Aorta (tissue), 5 donors: ENCODE measurements at regions not wholly inside any gene's neighbourhood (a gene's known extent, or its start where the extent isn't known, plus 50 kb on each side); places are given as distances from the start of the nearest gene placed in this dataset.
A peak's percentile ranks its signal among the peaks of the same experiment; 100 is the strongest.

ENCODE experiments used
- ATAC-seq: fragments of 200-7000 bp; cut with Tn5 transposase; one replicate; pipeline ENCODE4 v1.9.1; 2022; ENCODE audit warnings: moderate library complexity; ENCODE audit not compliant: low FRiP score
- DNase-seq, 2 donors: peaks; one replicate each; pipeline ENCODE4 v3.0.0-alpha.2; 2020
- H3K27ac ChIP-seq, 2 donors: one replicate each; pipeline ENCODE4 v1.5.1; 2013; ENCODE audit warnings: low read length in 2 of 2, mild to moderate bottlenecking in 2 of 2, moderate library complexity in 2 of 2, control low read depth in 1 of 2, inconsistent platforms in 1 of 2, low read depth in 1 of 2
- H3K27me3 ChIP-seq, 2 donors: one replicate each; pipeline ENCODE4 v1.6.1; 2013; ENCODE audit warnings: control low read depth in 1 of 2, low read length in 1 of 2, mild to moderate bottlenecking in 1 of 2, moderate library complexity in 1 of 2; ENCODE audit not compliant: insufficient read depth in 2 of 2, control insufficient read depth in 1 of 2
- H3K36me3 ChIP-seq, 2 donors: one replicate each; pipeline ENCODE4 v1.6.1; 2013; ENCODE audit warnings: control low read depth in 1 of 2, low read length in 1 of 2, mild to moderate bottlenecking in 1 of 2; ENCODE audit not compliant: insufficient read depth in 2 of 2, control insufficient read depth in 1 of 2
- H3K4me1 ChIP-seq, 2 donors: one replicate each; pipeline ENCODE4 v1.6.1; 2013; ENCODE audit warnings: low read length in 2 of 2, control low read depth in 1 of 2, mild to moderate bottlenecking in 1 of 2, moderate library complexity in 1 of 2; ENCODE audit not compliant: insufficient read depth in 2 of 2, control insufficient read depth in 1 of 2
- H3K4me3 ChIP-seq, 2 donors: one replicate each; pipeline ENCODE4 v1.5.1; 2013; ENCODE audit warnings: low read length in 2 of 2, control low read depth in 1 of 2, mild to moderate bottlenecking in 1 of 2
- H3K9me3 ChIP-seq: one replicate; pipeline ENCODE4 v1.6.1; 2013; ENCODE audit warnings: mild to moderate bottlenecking, low read length; ENCODE audit not compliant: control insufficient read depth
- WGBS, 2 donors: extraction: QIAGEN DNeasy Blood & Tissue Kit; methylation state at CpG; one replicate each; pipeline ENCODE4 v1.1.7; 2013; 5-methylcytosine and 5-hydroxymethylcytosine counted together
- intact Hi-C, 2 donors: fragments of 100-400 bp; cut with DNase I; formaldehyde crosslinking; loops; one replicate each; pipeline versions ENCODE4 v1.14.2 to v1.15.0; 2022
- donor health status: healthy with polysubstance abuse.
- donor health status: Bipolar disorder and iron deficiency.
- donor health status: DM: no; HTN: no; CAD: no.
- donor health status: DM: no; HTN: no; CAD: no.
- donor health status: DM: yes; HTN: yes; CAD: no.

GRCh38 chr2:236317938-236318396, 53.8 kb upstream of the ASB18 start:
- no peak for DNase-seq
- Histone ChIP-seq H3K9me3 (peaks cover 2% of the 10 kb centered on the region), H3K27me3 (no peaks in the 10 kb centered on the region), H3K27ac (no peak overlapping the region), H3K36me3 (no peaks in the 10 kb centered on the region), H3K4me3 (no peak overlapping the region), H3K4me1 (no peaks in the 10 kb centered on the region)
- intact Hi-C loops, result no loop called here
- no peak for ATAC-seq
- 71 to 72% methylated on average over 15 of the region's 15 CpGs for WGBS, 2 donors

- 92 to 93% methylated on average over 5 of the region's 5 CpGs for WGBS, 2 donors
- H3K9me3 ChIP-seq, result peaks cover 2% of the 10 kb centered on the region
- no peaks in the 10 kb centered on the region for H3K36me3 ChIP-seq
- no peak overlapping the region for H3K27ac ChIP-seq
- H3K4me1 ChIP-seq, result no peaks in the 10 kb centered on the region
- ATAC-seq (no peak), DNase-seq (no peak)
- H3K4me3 ChIP-seq, result no peak overlapping the region
- no peaks in the 10 kb centered on the region for H3K27me3 ChIP-seq
- intact Hi-C loops, result no loop called here
These were observed 54.2 kb upstream of the ASB18 start for GRCh38 chr2:236318401-236318800.

GRCh38 chr2:236319036-236319435, 54.8 kb upstream of the ASB18 start:
- Histone ChIP-seq H3K4me3 (no peak overlapping the region), H3K9me3 (peaks cover 2% of the 10 kb centered on the region), H3K27ac (no peak overlapping the region), H3K27me3 (no peaks in the 10 kb centered on the region), H3K36me3 (no peaks in the 10 kb centered on the region), H3K4me1 (no peaks in the 10 kb centered on the region)
- ATAC-seq, result no peak
- 87 to 92% methylated on average over 9 of the region's 9 CpGs for WGBS, 2 donors
- DNase-seq, result no peak
- intact Hi-C loops, result no loop called here

GRCh38 chr2:236321415-236321814, 57.2 kb upstream of the ASB18 start:
- DNase-seq, result no peak
- Histone ChIP-seq H3K4me1 (no peaks in the 10 kb centered on the region), H3K27me3 (no peaks in the 10 kb centered on the region), H3K27ac (no peak overlapping the region), H3K36me3 (no peaks in the 10 kb centered on the region), H3K4me3 (no peak overlapping the region), H3K9me3 (peaks cover 2% of the 10 kb centered on the region)
- WGBS, 2 donors, result 94 to 95% methylated on average over 5 of the region's 5 CpGs
- intact Hi-C loops, result no loop called here
- ATAC-seq, result no peak

- 93 to 96% methylated on average over 14 of the region's 14 CpGs for WGBS, 2 donors
- DNase-seq, result no peak
These were observed 69.4 kb upstream of the ASB18 start for GRCh38 chr2:236333417-236334121.

GRCh38 chr2:236334122-236334876, 70.1 kb upstream of the ASB18 start:
- Histone ChIP-seq H3K27ac (no peak overlapping the region), H3K27me3 (no peaks in the 10 kb centered on the region), H3K4me3 (no peak overlapping the region), H3K9me3 (no peaks in the 10 kb centered on the region), H3K36me3 (no peaks in the 10 kb centered on the region), H3K4me1 (no peaks in the 10 kb centered on the region)
- DNase-seq (peak in 1 of 2 donors; percentile 75), ATAC-seq (peak; percentile 59)
- 54 to 62% methylated on average over 10 of the region's 10 CpGs for WGBS, 2 donors
- intact Hi-C loops, result no loop called here

More at GRCh38 chr2:236333417-236334121, 69.4 kb upstream of the ASB18 start:
- intact Hi-C loops, result no loop called here
- no peaks in the 10 kb centered on the region for H3K9me3 ChIP-seq
- H3K36me3 ChIP-seq, result no peaks in the 10 kb centered on the region
- no peak for ATAC-seq
- H3K27me3 ChIP-seq, result no peaks in the 10 kb centered on the region
- no peaks in the 10 kb centered on the region for H3K4me1 ChIP-seq
- no peak overlapping the region for H3K4me3 ChIP-seq
- no peak overlapping the region for H3K27ac ChIP-seq

GRCh38 chr2:236335696-236336574, 71.7 kb upstream of the ASB18 start:
- Histone ChIP-seq H3K27me3 (no peaks in the 10 kb centered on the region), H3K36me3 (no peaks in the 10 kb centered on the region), H3K9me3 (no peaks in the 10 kb centered on the region), H3K27ac (no peak overlapping the region), H3K4me1 (no peaks in the 10 kb centered on the region), H3K4me3 (no peak overlapping the region)
- DNase-seq (no peak), ATAC-seq (no peak)
- WGBS, 2 donors, result 88 to 92% methylated on average over 19 of the region's 19 CpGs
- intact Hi-C loops, result no loop called here

- Histone ChIP-seq H3K4me3 (no peak overlapping the region), H3K9me3 (no peaks in the 10 kb centered on the region), H3K27me3 (no peaks in the 10 kb centered on the region), H3K4me1 (no peaks in the 10 kb centered on the region), H3K27ac (no peak overlapping the region), H3K36me3 (no peaks in the 10 kb centered on the region)
- 92 to 95% methylated on average over 30 of the region's 30 CpGs for WGBS, 2 donors
- ATAC-seq, result no peak
- DNase-seq, result no peak
- intact Hi-C loops, result no loop called here
These were observed 72.6 kb upstream of the ASB18 start for GRCh38 chr2:236336575-236337464.
